GM20000 (cell line): ENCODE measurements at regions not wholly inside any gene's neighbourhood (a gene's known extent, or its start where the extent isn't known, plus 50 kb on each side); places are given as distances from the start of the nearest gene placed in this dataset.

Experiments used
- DNase-seq: peaks from one replicate; pipeline ENCODE4 v3.0.0; 2012; ENCODE audit warnings: low spot score
- TF ChIP-seq, protein P1 (sequence below): IDR thresholded peaks from 2 replicates; pipeline ENCODE4 v1.5.1; 2012; ENCODE audit warnings: mild to moderate bottlenecking, control low read depth; ENCODE audit errors: extremely low read depth, missing control alignments

DNA sequence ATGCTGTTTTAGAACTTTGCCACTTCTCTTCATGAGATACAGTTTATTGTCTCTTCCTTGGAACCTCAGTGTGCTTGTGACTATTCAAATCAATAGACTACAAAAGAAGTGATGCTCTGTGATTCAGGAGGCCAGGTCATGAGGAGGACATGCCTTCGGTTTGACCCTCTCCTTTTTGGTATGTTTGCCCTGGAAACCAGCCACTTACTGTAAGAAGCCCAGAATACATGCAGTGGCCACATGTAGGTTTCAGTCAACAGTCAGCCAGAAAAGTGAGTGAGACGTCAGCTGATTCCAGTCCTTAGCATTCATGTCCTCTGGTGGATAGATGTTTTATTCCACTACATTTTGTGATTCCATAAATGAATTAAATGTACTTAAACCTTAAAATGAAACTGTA, 328.7 kb downstream of the PCDH18 start:
- TF ChIP-seq, protein P1, sequence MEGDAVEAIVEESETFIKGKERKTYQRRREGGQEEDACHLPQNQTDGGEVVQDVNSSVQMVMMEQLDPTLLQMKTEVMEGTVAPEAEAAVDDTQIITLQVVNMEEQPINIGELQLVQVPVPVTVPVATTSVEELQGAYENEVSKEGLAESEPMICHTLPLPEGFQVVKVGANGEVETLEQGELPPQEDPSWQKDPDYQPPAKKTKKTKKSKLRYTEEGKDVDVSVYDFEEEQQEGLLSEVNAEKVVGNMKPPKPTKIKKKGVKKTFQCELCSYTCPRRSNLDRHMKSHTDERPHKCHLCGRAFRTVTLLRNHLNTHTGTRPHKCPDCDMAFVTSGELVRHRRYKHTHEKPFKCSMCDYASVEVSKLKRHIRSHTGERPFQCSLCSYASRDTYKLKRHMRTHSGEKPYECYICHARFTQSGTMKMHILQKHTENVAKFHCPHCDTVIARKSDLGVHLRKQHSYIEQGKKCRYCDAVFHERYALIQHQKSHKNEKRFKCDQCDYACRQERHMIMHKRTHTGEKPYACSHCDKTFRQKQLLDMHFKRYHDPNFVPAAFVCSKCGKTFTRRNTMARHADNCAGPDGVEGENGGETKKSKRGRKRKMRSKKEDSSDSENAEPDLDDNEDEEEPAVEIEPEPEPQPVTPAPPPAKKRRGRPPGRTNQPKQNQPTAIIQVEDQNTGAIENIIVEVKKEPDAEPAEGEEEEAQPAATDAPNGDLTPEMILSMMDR, result no peak
- DNase-seq, result no peak

DNA sequence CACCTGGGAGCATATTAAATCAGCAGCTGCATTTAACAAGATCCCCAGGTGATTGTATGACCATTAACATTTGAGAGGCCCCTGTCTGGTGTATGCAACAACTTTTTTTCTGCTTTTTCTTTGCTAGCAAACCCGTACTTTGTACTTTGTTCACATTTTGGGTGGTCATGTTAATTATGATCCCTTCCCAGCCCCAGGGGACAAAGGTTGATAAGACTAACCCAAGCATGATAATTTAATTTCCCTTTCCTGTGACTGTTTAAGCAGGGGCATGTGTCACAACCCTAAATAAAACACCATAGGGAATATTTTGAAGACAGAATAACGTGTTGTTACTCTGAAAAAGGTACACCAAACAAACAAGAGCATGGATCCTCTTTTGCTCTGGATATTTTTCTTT, 332.0 kb downstream of the PCDH18 start:
- TF ChIP-seq, protein P1, result no peak
- DNase-seq, result no peak

DNA sequence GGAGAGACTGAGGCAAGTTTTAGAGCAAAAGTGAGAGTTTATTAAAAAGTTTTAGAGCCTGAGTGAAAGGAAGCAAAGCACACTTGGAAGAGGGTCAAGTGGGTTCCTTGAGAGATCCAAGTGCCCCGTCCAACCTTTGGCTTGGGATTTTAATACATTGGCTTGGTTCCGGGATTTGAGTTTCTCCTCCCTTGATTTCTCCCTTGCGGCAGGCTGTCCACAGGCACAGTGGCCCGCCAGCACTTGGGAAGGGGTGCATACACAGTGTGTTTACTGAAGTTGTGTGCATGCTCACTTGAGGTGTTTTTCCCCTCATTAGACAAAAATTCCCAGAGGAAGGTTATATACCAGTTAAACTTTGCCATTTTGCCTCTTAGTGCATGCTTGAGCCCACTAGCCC, 333.5 kb downstream of the PCDH18 start:
- no peak for DNase-seq
- TF ChIP-seq, protein P1, result no peak

DNA sequence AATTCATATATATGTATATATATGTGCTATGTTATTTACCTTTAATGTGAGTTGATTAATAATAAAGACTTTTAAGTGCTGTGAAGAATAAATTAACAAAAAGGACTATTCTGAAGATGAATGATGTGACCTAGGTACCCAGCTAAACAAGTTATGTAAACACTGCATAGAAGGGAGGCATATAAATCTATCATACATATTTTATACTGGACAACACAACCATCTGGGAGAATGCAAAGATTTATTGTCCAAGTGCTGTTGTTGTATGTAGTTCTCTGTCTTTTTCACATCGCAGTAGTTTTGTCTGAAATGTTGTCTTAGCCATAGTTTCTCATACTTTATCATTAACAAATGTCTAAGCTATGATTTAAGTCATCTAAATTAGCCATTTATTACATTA, 337.6 kb downstream of the PCDH18 start:
- TF ChIP-seq, protein P1, result no peak
- DNase-seq, result no peak

DNA sequence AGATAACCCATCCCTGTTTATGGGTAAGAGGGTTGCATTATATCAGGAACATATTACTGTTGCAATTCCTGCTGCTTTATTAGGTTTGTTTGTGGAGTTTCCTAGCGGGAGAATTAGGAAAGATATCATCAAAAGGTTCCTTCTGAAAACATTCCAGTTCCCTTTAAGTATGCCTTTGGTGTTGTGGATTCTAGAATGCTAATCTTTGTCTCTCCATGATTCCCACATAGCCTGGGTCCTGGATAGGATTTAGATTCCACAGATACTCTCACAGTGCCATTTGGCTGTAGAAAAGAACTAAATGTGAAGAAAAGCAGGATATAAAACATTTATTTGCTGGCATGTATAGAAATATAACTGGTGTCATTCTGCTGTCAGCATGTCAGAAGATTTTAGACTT, 338.7 kb downstream of the PCDH18 start:
- TF ChIP-seq, protein P1, result no peak
- no peak for DNase-seq

DNA sequence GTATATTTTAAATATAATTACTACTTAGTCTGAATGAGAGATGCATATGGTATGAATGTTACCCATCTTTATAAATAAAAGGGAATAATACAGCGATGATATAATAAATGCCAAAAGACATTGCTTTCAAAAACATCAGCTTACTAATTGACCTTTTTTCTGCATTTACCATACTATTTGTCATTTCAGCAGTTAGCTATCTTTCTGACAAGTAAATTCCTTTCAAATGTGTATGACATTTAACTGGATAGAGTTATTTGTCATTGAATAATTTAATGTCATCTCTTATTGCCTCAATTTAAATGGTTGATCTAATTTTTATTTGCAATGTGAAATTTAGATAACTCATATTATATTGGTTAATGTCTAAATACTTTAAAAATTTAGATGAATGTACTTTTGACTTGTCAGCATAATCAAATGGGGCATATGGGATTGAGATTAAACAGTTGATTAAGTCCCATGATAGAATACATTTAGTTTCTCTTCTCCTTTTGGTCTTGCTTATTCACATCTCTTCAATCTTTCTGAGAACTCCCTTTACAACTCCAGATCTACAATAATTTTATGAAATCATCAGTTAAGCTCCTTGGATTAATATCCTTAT, 350.9 kb downstream of the PCDH18 start:
- no peak for DNase-seq
- TF ChIP-seq, protein P1, result no peak

DNA sequence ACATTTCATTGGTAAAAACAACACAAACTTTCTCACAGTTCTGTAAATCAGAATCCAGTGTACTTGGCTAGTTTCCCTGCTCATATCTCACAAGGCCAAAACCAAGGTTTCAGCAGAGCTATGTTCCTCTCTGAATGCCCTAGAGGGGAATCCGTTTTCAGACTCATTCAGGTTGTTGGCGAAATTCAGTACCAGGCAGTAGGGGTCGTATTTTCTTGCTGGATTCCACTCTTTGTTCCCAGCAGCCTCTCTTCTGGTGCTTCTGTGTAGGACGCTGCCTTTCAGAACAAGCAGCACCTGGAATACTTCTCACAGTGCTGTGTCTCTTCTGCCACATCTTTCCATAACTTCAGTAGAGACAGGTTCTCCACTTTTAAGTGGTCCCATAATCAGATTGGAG, 351.9 kb downstream of the PCDH18 start:
- TF ChIP-seq, protein P1, result no peak
- no peak for DNase-seq
